ENCODE measurements at regions not wholly inside any gene's neighbourhood (a gene's known extent, or its start where the extent isn't known, plus 50 kb on each side); places are given as distances from the start of the nearest gene placed in this dataset.

- TF ChIP-seq EZH2 (IDR thresholded peaks at IDR 0.05; ENCODE audit: insufficient read depth, poor library complexity, severe bottlenecking) (no peak), EZH2phosphoT487 (IDR thresholded peaks at IDR 0.05; ENCODE audit: insufficient read depth, low read depth) (no peak)
Measured at GRCh38 chr14:27327095-27327494, 729.3 kb upstream of the NOVA1 start.
